ENCODE measurements at regions not wholly inside any gene's neighbourhood (a gene's known extent, or its start where the extent isn't known, plus 50 kb on each side); places are given as distances from the start of the nearest gene placed in this dataset.

- TF ChIP-seq CTCF (IDR thresholded peaks at IDR 0.05) (no peak), POLR2A (IDR thresholded peaks at IDR 0.05) (no peak)
Measured at GRCh38 chr14:94885481-94886155, 115.7 kb upstream of the GSC start.
